Ascending aorta (tissue), 2 donors: ENCODE measurements at regions not wholly inside any gene's neighbourhood (a gene's known extent, or its start where the extent isn't known, plus 50 kb on each side); places are given as distances from the start of the nearest gene placed in this dataset.

ENCODE experiments used
- DNase-seq, 2 donors: peaks; one replicate each; pipeline ENCODE4 v3.0.0-alpha.2; 2019; ENCODE audit warnings: low spot score in 2 of 2
- H3K27ac ChIP-seq, 2 donors: fragments of 200-600 bp; sonication (generic); one replicate each; pipeline ENCODE4 v1.5.1; 2016 to 2017; ENCODE audit warnings: mild to moderate bottlenecking in 1 of 2
- H3K27me3 ChIP-seq: fragments of 200-600 bp; sonication (generic); one replicate; pipeline ENCODE4 v1.5.1; 2017
- H3K36me3 ChIP-seq, 2 donors: fragments of 200-600 bp; sonication (generic); one replicate each; pipeline ENCODE4 v1.5.1; 2016
- H3K4me1 ChIP-seq, 2 donors: fragments of 200-600 bp; sonication (generic); one replicate each; pipeline ENCODE4 v1.5.1; 2016 to 2017; ENCODE audit warnings: mild to moderate bottlenecking in 1 of 2
- H3K4me3 ChIP-seq, 2 donors: fragments of 200-600 bp; sonication (generic); one replicate each; pipeline ENCODE4 v1.5.1; 2016 to 2017; ENCODE audit warnings: mild to moderate bottlenecking in 1 of 2
- H3K9me3 ChIP-seq, 2 donors: fragments of 200-600 bp; sonication (generic); one replicate each; pipeline ENCODE4 v1.5.1; 2016
- intact Hi-C: fragments of 100-400 bp; cut with DNase I; formaldehyde crosslinking; loops from one replicate; pipeline ENCODE4 v1.15.1; 2023
- TF ChIP-seq, protein P1 (sequence below), 3 experiments: fragments of 200-600 bp in 2 of 3; fragments of 450-650 bp in 1 of 3; sonication (generic) in 2 of 3; IDR thresholded peaks; one replicate each; pipeline ENCODE4 v1.5.1; 2016 to 2019; ENCODE audit warnings: antibody characterized with exemption in 3 of 3, mild to moderate bottlenecking in 1 of 3, moderate library complexity in 1 of 3

- H3K27me3 ChIP-seq = no peaks in the 10 kb centered on the region
- H3K4me1 ChIP-seq = no peaks in the 10 kb centered on the region
- no peaks in the 10 kb centered on the region for H3K9me3 ChIP-seq
- intact Hi-C loops = no loop called here
- H3K36me3 ChIP-seq = no peaks in the 10 kb centered on the region
- TF ChIP-seq, protein P1, sequence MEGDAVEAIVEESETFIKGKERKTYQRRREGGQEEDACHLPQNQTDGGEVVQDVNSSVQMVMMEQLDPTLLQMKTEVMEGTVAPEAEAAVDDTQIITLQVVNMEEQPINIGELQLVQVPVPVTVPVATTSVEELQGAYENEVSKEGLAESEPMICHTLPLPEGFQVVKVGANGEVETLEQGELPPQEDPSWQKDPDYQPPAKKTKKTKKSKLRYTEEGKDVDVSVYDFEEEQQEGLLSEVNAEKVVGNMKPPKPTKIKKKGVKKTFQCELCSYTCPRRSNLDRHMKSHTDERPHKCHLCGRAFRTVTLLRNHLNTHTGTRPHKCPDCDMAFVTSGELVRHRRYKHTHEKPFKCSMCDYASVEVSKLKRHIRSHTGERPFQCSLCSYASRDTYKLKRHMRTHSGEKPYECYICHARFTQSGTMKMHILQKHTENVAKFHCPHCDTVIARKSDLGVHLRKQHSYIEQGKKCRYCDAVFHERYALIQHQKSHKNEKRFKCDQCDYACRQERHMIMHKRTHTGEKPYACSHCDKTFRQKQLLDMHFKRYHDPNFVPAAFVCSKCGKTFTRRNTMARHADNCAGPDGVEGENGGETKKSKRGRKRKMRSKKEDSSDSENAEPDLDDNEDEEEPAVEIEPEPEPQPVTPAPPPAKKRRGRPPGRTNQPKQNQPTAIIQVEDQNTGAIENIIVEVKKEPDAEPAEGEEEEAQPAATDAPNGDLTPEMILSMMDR (IDR thresholded peaks at IDR 0.05) = no peak
- no peak overlapping the region for H3K27ac ChIP-seq
- H3K4me3 ChIP-seq = no peak overlapping the region
- no peak for DNase-seq
Measured at GRCh38 chr10:29089091-29089490, 199.8 kb upstream of the LYZL1 start.

GRCh38 chr10:29096303-29096824 is 192.5 kb upstream of the LYZL1 start:
- TF ChIP-seq, protein P1 (IDR thresholded peaks at IDR 0.05) = no peak
- H3K9me3 ChIP-seq = no peaks in the 10 kb centered on the region
- H3K27me3 ChIP-seq = no peaks in the 10 kb centered on the region
- no peak overlapping the region for H3K4me3 ChIP-seq
- H3K36me3 ChIP-seq = no peaks in the 10 kb centered on the region
- no peak overlapping the region for H3K27ac ChIP-seq
- intact Hi-C loops = no loop called here
- no peaks in the 10 kb centered on the region for H3K4me1 ChIP-seq
- DNase-seq = no peak

DNA sequence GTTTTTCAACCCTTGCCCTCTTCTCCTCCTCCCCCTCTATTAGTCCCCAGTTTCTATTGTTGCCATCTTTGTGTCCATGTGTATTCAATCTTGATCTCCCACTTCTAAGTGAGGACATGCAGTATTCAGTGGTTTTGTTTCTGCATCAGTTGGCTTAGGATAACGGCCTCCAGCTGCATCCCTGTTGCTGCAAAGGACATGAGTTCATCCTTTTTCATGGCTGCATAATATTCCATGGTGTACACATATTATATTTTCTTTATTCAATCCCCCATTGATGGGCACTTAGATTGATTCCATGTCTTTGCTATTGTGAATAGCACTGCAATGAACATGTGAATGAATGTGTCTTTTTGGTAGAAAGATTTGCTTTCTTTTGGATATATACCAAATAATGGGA is 190.4 kb upstream of the LYZL1 start:
- no peaks in the 10 kb centered on the region for H3K27me3 ChIP-seq
- H3K4me3 ChIP-seq = no peak overlapping the region
- TF ChIP-seq, protein P1 (IDR thresholded peaks at IDR 0.05) = no peak
- no peaks in the 10 kb centered on the region for H3K36me3 ChIP-seq
- H3K9me3 ChIP-seq = no peaks in the 10 kb centered on the region
- H3K27ac ChIP-seq = no peak overlapping the region
- no peaks in the 10 kb centered on the region for H3K4me1 ChIP-seq
- intact Hi-C loops = no loop called here
- no peak for DNase-seq

DNA sequence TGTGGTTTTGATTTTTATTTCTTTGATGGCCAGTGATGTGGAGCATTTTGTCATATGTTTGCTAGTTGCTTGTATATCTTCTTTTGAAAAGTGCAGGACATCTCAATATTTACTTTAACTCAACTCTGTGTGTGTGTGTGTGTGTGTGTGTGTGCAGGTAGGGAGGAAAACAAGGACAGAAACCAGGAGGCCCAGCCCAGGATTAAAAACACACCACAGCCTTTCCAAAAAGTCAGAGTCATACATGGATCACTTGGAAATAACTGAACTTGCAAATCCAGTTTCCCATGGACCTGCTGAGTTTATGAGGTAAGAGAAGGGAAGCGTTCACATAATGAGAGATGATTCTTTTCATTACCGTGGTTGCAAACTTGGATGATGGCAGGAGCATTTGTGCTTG is 189.9 kb upstream of the LYZL1 start:
- Histone ChIP-seq H3K9me3 (no peaks in the 10 kb centered on the region), H3K36me3 (no peaks in the 10 kb centered on the region), H3K4me3 (no peak overlapping the region), H3K27me3 (no peaks in the 10 kb centered on the region), H3K4me1 (no peaks in the 10 kb centered on the region), H3K27ac (no peak overlapping the region)
- TF ChIP-seq, protein P1 (IDR thresholded peaks at IDR 0.05) = no peak
- no peak for DNase-seq
- intact Hi-C loops = no loop called here

GRCh38 chr10:29099415-29099814 is 189.5 kb upstream of the LYZL1 start:
- no peak overlapping the region for H3K4me3 ChIP-seq

More at GRCh38 chr10:29099415-29099814, 189.5 kb upstream of the LYZL1 start:
- Histone ChIP-seq H3K27me3 (no peaks in the 10 kb centered on the region), H3K9me3 (no peaks in the 10 kb centered on the region), H3K36me3 (no peaks in the 10 kb centered on the region), H3K27ac (no peak overlapping the region), H3K4me1 (no peaks in the 10 kb centered on the region)
- intact Hi-C loops = no loop called here
- no peak for DNase-seq
- TF ChIP-seq, protein P1 (IDR thresholded peaks at IDR 0.05) = no peak
